NCI-H82 (cell line): ENCODE measurements at regions not wholly inside any gene's neighbourhood (a gene's known extent, or its start where the extent isn't known, plus 50 kb on each side); places are given as distances from the start of the nearest gene placed in this dataset.

ENCODE experiments used
- DNase-seq: peaks from one replicate; lab custom pipeline; 2025; lab: John Stamatoyannopoulos, UW

DNA sequence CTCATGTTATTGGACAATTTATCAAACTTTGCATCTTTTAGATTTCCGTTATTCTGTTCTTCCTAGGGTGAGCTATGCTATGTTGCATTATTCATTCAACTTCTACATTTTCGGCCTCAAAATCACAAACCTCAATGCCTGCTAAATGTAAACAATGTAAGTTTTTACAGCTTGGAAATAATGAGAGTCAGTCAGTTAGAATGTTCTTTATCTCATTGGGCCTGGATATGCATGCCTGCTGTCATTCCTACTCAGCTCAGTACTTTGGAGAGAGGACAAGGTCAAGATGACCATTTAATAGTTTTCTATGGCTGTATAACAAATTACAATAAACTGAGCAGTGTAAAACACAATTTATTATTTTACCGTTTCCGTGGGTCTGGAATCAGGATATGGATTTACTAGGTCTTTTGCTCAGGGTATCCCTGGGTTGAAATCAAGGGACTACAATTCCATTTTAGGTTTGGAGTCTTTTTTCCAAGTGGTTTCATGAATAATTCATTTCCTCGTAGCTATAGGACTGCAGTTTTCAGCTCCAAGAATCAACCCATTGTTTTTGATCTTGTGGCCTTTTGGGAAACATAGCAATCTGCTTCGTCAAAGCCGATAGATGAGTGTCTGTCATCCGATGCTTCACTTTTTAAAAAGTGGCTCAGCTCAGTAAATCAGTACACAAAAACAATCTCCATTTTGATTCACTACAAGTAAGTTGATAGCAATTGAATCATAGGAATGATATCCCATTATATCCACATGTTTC lies 1143.2 kb upstream of the CDH6 start:
- DNase-seq, result no peak

DNA sequence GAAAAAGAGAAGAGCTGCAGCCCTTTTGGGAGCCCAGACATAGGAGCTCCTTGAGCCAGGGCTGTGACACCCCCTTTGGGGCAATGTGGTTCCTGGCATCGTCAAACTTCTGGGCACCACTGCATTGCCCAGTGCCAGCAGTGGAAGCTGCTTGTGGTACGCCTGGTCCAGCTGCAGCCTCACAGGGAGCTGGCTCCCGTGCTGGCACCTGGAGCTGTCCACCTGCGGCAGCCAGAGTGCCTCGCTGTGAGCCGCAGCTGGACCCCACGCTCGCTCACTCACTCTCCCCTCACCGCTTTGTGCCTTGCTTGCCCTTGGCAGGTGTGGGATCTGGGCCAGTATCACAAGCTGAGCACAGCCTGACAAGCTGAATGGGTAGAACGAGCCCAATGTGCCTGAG lies 1150.8 kb upstream of the CDH6 start:
- DNase-seq, result no peak

DNA sequence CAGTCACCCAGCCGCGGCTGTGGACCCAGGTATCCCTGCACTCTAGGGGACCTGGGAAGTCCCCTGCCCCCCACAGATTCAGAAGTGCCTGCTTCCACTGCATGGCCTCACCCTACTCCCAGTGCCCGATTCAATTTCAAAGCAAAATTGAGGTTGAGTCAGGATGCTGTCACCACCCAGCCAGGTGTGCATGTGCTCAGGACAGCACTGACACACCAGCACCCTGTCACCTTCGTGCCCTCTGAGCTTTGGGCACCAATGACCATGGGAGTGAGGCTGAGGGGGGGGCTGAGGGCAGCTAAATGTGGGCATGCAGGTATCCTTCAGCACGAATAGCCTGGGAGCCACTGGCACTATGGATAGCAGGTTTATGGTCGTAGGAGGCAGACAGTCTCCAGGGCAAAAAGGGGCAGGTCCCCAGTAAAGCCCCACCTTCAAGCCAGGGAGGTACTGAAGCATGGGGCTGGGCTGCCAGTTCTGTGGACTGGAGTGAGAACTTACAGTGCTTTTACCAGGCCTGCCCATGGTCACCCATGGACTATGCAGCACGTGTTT lies 1151.6 kb upstream of the CDH6 start:
- no peak for DNase-seq

DNA sequence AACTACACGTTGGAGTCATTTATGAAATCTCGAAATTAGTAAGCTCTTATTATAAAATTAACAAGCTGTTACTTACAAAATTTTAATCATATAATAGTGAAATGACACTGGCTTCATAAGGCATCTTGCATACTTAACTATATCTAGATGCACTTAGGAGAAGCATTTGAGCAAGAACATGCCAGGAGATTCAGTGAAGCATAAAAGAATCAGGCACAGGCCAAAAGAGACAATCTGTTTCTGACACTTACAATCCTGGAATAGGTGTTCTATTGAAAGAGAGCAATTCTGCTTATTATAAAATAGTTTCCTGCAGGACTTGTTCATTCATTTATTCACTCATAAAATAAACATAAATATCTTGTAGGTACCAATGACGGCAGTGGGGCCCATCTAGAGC lies 1152.2 kb upstream of the CDH6 start:
- no peak for DNase-seq

DNA sequence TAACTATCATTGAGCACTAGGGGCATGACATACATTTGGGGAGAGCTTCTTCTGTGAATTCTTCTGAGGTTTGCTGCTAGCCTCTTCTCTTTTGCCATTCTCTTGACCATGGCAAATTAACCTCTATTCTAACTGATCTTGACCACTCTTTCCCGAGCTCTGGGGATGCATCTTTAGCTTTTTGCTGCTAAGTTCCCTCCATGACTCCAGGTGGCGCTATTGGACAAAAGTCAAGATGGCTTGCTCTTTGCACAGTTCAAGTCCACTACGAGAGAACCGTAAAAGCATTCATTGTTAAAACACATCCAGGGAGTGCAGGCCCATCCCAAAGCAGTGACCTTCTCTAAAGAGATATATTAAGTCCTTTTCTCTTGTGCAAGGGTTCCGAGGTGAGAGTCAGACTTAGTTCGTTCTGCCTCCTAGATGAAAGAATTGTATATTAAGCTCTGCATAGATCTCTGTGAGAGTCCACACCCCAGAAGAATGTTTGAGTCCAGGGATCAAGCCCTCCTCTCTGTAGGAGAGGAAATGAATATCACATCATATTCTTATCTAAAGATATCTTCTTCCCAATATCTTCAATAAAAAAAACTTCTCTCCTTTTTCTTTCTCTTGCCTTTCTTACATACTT lies 1152.9 kb upstream of the CDH6 start:
- peak; percentile 75 for DNase-seq

DNA sequence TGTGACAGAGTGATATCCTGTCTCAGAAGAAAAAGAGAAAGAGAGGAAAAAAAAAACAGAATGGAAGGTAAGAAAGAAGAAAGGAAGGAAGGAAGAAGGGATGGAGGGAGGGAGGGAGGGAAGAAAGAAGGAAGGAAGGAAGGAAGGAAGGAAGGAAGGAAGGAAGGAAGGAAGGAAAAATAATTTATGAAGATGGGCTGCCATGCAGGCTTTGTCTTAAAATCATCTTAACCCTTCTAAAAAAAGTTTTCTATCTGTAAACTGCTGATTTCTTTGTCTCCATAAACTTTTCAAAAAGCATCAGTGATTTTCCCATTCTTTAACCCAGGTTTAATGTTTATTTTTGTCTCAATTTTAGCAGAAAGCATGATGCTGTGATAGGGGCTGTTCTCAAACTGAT lies 1154.1 kb upstream of the CDH6 start:
- DNase-seq, result no peak

DNA sequence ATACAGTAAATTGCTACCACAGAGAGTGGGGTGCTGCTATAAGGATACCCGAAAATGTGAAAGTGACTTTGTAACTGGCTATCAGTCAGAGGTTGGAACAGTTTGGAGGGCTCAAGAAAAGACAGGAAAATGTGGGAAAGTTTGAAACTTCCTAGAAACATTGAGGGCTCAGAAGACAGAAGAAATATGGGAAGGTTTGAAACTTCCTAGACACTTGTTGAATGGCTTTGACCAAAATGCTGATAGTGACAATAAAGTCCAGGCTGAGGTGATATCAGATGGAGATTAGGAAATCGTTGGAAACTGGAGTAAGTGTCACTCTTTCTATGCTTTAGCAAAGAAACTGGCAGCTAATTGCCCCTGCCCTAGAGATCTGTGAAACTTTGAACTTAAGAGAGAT lies 1158.6 kb upstream of the CDH6 start:
- no peak for DNase-seq

DNA sequence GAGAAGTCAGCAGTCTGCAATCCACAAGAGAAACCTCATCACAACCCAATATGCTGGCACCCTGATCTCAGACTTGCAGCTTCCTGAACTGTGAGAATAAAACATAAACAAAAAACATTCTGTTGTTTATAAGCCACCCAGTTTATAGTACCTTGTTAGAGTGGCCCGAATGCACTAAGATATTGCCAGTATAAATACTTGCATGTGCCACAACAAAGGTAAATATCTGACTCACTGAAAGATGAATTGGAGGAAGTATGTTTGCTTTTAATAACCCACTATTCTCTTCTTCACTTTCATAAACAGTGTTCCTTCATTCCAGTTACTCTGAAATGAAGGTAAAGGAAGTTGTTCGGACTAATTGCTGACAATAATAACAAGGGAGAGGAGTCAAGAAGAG lies 1163.4 kb upstream of the CDH6 start:
- no peak for DNase-seq

DNA sequence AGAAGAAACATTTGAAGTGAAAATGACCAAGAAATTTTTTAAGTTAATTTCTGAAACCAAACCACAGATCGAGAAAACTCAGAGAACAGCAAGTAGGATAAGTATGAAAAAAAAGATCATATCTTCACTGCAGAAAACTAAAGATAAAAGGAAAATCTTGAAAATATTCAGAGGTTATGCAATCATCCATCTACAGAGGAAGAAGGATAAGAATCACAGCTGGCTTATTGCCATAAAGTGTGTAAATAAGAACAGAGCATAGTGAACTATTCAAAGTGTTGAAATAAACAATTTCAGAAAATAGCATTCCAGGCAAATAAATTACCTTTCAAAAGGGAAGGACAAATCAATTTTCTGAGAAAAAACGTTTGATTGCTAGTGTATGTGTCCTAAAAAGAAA lies 1191.7 kb upstream of the CDH6 start:
- DNase-seq, result no peak

DNA sequence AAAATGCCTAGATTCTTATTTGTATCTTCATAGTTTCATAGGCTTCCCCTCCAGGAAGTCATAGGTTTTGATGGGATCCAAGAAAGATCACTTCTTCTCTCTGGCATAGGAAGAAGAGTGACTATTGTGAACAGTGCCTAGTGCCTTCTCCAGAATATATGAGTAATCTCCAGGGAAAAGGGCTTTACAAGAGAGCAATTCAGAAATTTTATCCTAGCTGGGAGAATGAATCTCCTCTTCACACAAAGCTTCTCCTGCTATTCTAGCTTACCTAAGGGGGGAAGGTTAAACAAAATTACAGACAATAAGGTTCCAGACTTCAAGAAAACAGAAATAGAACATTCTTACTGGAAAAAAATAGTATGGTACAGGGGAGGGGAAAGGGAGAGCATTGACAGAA lies 1193.3 kb upstream of the CDH6 start:
- DNase-seq, result no peak

DNA sequence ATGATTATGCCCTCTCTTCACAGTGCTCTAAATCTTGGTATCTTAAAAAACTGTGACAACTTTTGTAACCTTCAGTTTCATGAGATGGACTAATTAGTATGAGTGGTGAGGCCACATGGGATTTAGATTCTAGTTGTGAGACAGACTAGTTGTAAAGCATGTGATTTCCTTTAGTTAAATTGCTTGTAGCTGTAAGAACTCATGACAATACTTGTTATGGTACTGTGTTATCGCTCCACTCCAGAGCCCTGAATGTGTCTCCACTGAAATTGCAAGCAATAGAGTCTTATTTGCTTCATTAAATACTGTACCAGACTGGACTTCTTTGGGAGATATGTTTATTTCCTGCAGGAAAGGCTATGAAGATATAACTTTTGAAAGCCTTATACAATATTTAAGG lies 1198.3 kb upstream of the CDH6 start:
- no peak for DNase-seq

DNA sequence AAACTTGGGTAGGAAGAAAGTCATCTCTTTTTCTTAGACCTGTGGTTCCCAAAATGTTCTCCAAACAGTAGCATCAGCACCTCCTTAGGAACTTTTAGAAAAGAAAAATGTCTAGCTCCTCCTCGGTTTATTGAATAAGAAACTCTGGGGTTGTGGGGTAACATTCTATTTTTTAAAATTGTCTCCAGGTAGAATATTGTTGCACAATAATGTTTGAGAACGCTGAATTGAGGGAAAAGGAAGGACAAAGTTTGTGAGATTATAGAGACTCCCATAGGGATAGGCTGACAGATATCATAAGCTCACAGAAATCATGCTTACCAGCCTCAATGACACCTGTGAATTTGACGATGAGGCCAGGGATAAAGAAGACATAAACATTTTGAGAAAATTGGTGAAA lies 1199.0 kb upstream of the CDH6 start:
- no peak for DNase-seq

DNA sequence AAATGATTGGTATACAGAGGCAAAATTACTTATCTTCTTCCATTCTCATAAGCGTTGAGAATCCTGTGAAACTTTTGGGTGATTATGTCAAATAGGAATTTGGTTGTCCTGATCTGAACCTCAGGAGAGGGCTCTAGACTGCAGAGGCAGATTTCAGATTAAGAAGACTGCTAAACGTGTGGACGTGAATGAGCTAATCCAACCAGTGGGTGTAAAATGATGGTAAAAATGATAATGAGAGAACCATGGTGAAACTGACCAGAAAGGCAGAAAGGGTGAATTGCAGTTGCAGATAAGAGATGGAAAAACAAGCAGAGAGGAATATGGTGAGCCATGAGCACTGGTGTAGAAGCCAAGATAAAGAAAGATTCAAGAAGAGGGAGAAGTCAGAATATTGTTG lies 1200.2 kb upstream of the CDH6 start:
- no peak for DNase-seq

DNA sequence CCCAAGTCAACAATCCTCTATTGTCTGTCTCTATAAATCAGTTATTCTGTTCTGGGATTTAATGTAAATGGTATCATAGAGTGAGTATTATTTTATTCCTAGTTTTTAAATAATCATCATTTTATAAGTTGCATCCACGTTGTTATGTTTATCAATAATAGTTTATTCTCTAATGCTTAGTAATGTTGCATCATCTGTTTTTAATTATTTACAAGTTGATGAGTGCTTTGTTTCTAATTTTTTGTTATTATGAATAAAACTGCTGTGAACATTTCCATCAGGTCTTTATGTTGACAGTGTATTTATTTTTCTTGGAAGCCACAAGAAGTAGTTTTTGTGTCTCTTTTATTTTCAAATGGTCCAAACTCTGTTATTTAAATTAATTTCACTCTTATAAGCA lies 1201.2 kb upstream of the CDH6 start:
- no peak for DNase-seq

DNA sequence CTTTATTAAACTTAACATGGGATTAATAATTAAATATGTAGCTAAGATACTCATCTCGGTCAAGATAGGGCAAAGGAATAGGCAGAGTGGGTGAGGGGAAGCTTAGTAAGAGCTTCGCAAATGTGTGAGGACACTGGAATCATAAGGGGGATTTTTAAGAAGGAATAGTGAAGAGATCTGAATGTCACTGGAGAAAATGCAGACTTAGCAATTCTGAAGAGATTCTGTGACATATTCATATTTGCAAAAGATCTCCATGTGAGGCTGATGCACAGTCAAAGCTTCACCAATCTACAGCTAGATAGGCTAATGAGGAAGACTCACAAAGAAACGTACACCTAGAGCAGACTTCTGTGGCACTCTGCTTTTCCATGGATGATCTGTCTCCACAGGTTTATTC lies 1202.8 kb upstream of the CDH6 start:
- DNase-seq, result no peak

DNA sequence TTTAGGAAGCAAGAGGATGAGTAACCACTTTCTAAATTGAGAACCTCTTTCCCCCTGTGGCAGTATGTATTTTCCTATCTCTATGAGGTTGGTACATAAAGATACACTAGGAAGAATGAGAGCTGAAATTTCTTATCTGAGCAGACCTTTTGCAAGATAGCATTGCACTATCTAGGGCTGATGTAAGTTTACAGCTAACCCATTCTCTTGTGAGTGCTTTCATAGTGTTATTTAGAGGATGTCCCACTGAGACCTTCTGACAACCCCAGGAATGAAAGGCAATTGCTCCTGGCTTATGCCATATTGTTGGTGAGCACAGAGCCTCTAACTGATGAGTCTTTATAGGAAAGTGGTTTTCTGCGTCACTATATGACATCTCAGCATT lies 1209.3 kb upstream of the CDH6 start:
- no peak for DNase-seq

DNA sequence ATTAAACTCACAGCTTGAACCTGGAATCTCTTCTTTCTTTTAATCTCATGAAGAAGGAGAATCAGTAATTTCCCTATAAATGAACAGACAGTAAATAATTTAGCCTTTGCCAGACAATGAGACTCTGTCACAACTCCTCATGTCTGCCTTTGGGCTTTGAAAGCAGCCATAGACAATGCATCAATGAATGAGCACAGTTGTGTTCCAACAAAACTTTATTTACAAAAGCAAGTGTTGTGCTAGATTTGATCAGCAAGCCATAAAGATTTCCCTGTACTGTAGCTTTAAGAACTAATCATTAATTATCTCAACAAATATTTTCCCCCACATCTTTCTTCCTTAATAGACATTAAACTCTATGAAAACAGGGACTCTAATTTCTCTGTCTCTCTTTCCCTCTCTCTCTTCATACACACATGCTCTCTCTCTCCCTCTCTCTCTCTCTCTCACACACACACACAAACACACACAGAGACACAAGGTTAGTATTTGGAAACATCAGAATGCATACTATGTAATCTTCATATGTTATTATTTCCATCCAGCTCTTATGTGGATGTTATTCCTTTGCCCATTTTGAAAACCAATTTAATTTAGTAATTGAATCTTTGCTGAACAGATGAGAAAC lies 1209.8 kb upstream of the CDH6 start:
- DNase-seq, result no peak

DNA sequence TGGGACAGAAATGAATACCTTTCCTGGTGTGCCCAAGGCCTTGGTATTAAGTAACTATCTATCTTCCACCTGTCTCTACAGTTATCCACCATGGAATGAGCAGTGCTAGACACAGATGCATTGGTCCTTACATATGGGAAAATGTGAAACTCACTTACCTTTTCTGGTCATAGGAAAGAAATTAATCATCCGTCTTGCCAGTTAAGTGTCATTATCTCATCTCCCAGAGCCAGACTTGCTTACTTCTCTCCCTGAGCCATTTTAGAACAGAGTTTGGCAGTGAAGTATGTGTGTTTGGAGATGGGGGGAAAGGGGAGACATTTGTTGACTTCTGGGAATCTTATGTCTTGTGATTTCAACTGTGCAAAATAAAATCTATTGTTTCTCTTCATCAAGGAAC lies 1211.0 kb upstream of the CDH6 start:
- DNase-seq, result peak; percentile 5

DNA sequence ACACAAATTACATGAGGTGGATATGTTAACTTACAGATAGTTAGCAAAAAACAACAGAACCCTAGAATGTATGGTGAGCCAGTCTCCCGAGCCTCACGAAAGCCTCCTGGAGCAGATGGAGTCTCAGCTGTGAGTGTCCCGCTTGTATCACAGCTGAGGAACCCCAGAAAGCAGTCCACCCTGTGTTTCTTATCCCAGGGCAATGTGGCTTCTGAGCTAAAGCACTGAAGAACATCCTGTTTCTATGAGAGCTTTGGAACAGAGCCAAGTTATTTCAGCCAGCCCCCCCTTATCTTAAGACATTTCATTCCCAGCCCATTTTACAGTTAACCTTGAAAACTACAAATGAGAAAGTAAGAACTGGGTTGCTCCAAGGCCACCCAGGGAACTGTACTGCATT lies 1220.9 kb upstream of the CDH6 start:
- DNase-seq, result no peak

DNA sequence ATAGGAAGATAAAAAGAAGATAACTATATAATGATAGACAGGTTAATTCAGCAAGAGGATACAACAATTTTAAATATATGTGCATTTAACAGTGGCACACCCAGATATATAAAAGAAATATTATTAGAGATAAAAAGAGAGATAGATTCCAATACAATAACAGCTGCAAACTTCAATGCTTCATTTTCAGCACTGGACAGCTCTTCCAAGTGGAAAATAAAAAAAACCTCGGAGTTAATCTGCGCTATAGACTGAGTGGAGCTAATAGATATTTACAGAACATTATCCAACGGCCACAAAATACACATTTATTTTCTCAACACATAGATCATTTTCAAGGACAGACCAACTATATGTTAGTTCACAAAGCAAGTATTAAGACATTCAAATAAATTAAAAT lies 1229.5 kb upstream of the CDH6 start:
- no peak for DNase-seq

DNA sequence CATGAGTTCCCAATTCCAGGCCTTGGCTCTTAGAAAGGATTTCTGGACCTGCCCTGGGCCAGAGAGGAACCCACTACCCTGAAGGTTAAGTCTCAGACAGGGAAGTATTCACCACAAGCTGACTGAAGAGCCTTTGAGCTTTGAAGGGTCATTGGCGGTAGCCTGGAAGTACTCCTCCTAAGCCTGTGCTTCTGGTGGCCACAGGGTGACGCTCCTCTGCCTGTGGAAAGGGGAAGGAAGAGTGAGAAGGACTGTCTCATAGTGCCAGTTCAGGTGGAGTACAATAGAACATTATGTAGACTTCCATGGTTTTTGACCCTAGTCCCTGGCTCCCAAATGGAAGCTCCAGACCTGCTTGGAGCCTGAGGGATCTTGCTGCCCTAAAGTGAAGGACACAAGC lies 1233.2 kb upstream of the CDH6 start:
- DNase-seq, result no peak

DNA sequence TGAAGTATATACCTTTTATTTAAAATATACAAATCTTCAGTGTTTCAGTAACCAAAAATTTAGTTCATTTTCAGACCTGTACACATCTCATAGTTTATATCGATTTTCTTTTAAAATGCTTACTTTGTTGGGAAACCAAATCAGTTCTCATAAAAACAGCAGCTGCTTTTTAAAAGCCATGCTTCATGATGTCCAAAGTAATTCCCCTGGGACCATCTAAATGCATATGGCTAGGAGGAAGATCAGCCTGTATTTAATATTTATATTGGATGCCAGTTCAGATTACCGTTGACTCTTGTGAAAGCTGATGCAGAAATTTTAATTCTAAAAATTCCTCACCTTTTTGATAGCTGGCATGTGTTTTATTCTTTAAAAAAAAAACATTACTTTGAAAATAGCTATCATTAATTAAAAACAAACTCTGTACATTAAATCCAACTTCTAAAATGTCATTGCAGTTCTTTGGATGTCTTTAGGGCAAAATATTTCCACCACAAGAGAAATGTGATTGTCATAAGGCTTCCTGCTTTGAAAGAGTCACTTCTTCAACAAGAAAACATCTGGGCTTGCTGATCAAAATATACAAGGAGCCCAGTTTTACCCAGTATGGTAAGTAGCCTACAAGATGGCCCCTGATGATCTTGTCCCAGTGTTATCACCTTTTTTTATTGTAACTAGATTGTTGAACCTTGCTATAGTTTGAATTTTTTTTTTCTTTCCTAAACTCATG lies 1242.9 kb upstream of the CDH6 start:
- DNase-seq, result peak; percentile 14
